ENCODE measurements at regions not wholly inside any gene's neighbourhood (a gene's known extent, or its start where the extent isn't known, plus 50 kb on each side); places are given as distances from the start of the nearest gene placed in this dataset.

GRCh38 chr10:8913720-8914119 lies 859.2 kb downstream of the GATA3 start:
- Histone ChIP-seq H3K27me3 (peaks cover 10% of the 10 kb centered on the region), H3K9me3 (ENCODE audit: low read depth) (no peaks in the 10 kb centered on the region), H3K9ac (no peak overlapping the region), H3K4me1 (no peaks in the 10 kb centered on the region), H4K20me1 (ENCODE audit: low read depth) (no peaks in the 10 kb centered on the region), H3K4me2 (no peak overlapping the region), H3K79me2 (ENCODE audit: low read depth) (no peaks in the 10 kb centered on the region), H3F3A (ENCODE audit: low read depth) (no peaks in the 10 kb centered on the region), H3K36me3 (no peaks in the 10 kb centered on the region), H3K27ac (no peak overlapping the region), H2AFZ (replicated peaks) (no peak overlapping the region), H3K4me3 (no peak overlapping the region)
- no peak for TF ChIP-seq EZH2phosphoT487 (IDR thresholded peaks at IDR 0.05)
- TF ChIP-seq EZH2 (IDR thresholded peaks at IDR 0.05) = no peak
- TF ChIP-seq, protein P1, sequence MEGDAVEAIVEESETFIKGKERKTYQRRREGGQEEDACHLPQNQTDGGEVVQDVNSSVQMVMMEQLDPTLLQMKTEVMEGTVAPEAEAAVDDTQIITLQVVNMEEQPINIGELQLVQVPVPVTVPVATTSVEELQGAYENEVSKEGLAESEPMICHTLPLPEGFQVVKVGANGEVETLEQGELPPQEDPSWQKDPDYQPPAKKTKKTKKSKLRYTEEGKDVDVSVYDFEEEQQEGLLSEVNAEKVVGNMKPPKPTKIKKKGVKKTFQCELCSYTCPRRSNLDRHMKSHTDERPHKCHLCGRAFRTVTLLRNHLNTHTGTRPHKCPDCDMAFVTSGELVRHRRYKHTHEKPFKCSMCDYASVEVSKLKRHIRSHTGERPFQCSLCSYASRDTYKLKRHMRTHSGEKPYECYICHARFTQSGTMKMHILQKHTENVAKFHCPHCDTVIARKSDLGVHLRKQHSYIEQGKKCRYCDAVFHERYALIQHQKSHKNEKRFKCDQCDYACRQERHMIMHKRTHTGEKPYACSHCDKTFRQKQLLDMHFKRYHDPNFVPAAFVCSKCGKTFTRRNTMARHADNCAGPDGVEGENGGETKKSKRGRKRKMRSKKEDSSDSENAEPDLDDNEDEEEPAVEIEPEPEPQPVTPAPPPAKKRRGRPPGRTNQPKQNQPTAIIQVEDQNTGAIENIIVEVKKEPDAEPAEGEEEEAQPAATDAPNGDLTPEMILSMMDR (IDR thresholded peaks at IDR 0.05) = no peak
- no peaks in the 10 kb centered on the region for H3K27me3 Mint-ChIP-seq (ENCODE audit: insufficient read depth, low read depth)
- H3K4me3 Mint-ChIP-seq = no peak overlapping the region
- no peak for DNase-seq (ENCODE audit: low spot score)
- no peaks in the 10 kb centered on the region for H3K9me3 Mint-ChIP-seq
- no peak overlapping the region for H3K27ac Mint-ChIP-seq
- H3K4me1 Mint-ChIP-seq = no peaks in the 10 kb centered on the region
- no peaks in the 10 kb centered on the region for H3K36me3 Mint-ChIP-seq

- Mint-ChIP-seq H3K4me3 (no peak overlapping the region), H3K27me3 (ENCODE audit: insufficient read depth, low read depth) (no peaks in the 10 kb centered on the region), H3K9me3 (no peaks in the 10 kb centered on the region), H3K36me3 (no peaks in the 10 kb centered on the region), H3K4me1 (peaks cover 5% of the 10 kb centered on the region), H3K27ac (no peak overlapping the region)
- Histone ChIP-seq H4K20me1 (ENCODE audit: low read depth) (no peaks in the 10 kb centered on the region), H3K4me3 (no peak overlapping the region), H3K4me1 (no peaks in the 10 kb centered on the region), H3K79me2 (ENCODE audit: low read depth) (no peaks in the 10 kb centered on the region), H3K27me3 (no peaks in the 10 kb centered on the region), H2AFZ (replicated peaks) (no peak overlapping the region), H3K9me3 (ENCODE audit: low read depth) (no peaks in the 10 kb centered on the region), H3K4me2 (no peak overlapping the region), H3F3A (ENCODE audit: low read depth) (no peaks in the 10 kb centered on the region), H3K9ac (no peak overlapping the region), H3K36me3 (no peaks in the 10 kb centered on the region), H3K27ac (no peak overlapping the region)
- no peak for DNase-seq (ENCODE audit: low spot score)
- TF ChIP-seq, protein P1 (IDR thresholded peaks at IDR 0.05) = no peak
Measured at GRCh38 chr10:8919280-8919679, 864.8 kb downstream of the GATA3 start.

- Histone ChIP-seq H3K36me3 (no peaks in the 10 kb centered on the region), H3K9ac (no peak overlapping the region), H3K9me3 (ENCODE audit: low read depth) (no peaks in the 10 kb centered on the region), H3K4me3 (no peak overlapping the region), H3K79me2 (ENCODE audit: low read depth) (no peaks in the 10 kb centered on the region), H3K4me1 (no peaks in the 10 kb centered on the region), H4K20me1 (ENCODE audit: low read depth) (no peaks in the 10 kb centered on the region), H3K27ac (no peak overlapping the region), H3F3A (ENCODE audit: low read depth) (no peaks in the 10 kb centered on the region), H3K27me3 (no peaks in the 10 kb centered on the region), H2AFZ (replicated peaks) (no peak overlapping the region), H3K4me2 (no peak overlapping the region)
- H3K27ac Mint-ChIP-seq = no peak overlapping the region
- DNase-seq (ENCODE audit: low spot score) = no peak
- H3K36me3 Mint-ChIP-seq = no peaks in the 10 kb centered on the region
- no peaks in the 10 kb centered on the region for H3K9me3 Mint-ChIP-seq
- no peak overlapping the region for H3K4me3 Mint-ChIP-seq
- peaks cover 5% of the 10 kb centered on the region for H3K4me1 Mint-ChIP-seq
- H3K27me3 Mint-ChIP-seq (ENCODE audit: insufficient read depth, low read depth) = no peaks in the 10 kb centered on the region
- TF ChIP-seq, protein P1 (IDR thresholded peaks at IDR 0.05) = no peak
- TF ChIP-seq EZH2 (IDR thresholded peaks at IDR 0.05) (no peak), EZH2phosphoT487 (IDR thresholded peaks at IDR 0.05) (no peak)
Measured at GRCh38 chr10:8921568-8921967, 867.1 kb downstream of the GATA3 start.

GRCh38 chr10:8923096-8923495 lies 868.6 kb downstream of the GATA3 start:
- H3K4me1 ChIP-seq = no peaks in the 10 kb centered on the region
- H3K27ac Mint-ChIP-seq = no peak overlapping the region
- no peak overlapping the region for H3K4me3 ChIP-seq
- H3K9me3 ChIP-seq (ENCODE audit: low read depth) = no peaks in the 10 kb centered on the region
- DNase-seq (ENCODE audit: low spot score) = no peak
- peaks cover 5% of the 10 kb centered on the region for H3K4me1 Mint-ChIP-seq
- no peaks in the 10 kb centered on the region for H4K20me1 ChIP-seq (ENCODE audit: low read depth)
- H3K27ac ChIP-seq = no peak overlapping the region
- H3K4me2 ChIP-seq = no peak overlapping the region
- H3K79me2 ChIP-seq (ENCODE audit: low read depth) = no peaks in the 10 kb centered on the region
- H3K36me3 ChIP-seq = no peaks in the 10 kb centered on the region
- no peaks in the 10 kb centered on the region for H3K27me3 Mint-ChIP-seq (ENCODE audit: insufficient read depth, low read depth)
- H3K9me3 Mint-ChIP-seq = no peaks in the 10 kb centered on the region
- no peak overlapping the region for H3K9ac ChIP-seq
- TF ChIP-seq, protein P1 (IDR thresholded peaks at IDR 0.05) = no peak
- no peak for TF ChIP-seq EZH2 (IDR thresholded peaks at IDR 0.05)
- no peak for TF ChIP-seq EZH2phosphoT487 (IDR thresholded peaks at IDR 0.05)
- H3F3A ChIP-seq (ENCODE audit: low read depth) = no peaks in the 10 kb centered on the region
- no peaks in the 10 kb centered on the region for H3K27me3 ChIP-seq
- H3K4me3 Mint-ChIP-seq = no peak overlapping the region
- no peak overlapping the region for H2AFZ ChIP-seq (replicated peaks)
- H3K36me3 Mint-ChIP-seq = no peaks in the 10 kb centered on the region

Measured in neural progenitor cell (in vitro differentiated cells).